Activated CD4-positive, alpha-beta memory T cell treated with anti-CD3 and anti-CD28 coated beads for 36 hours (primary cell): ENCODE measurements at regions not wholly inside any gene's neighbourhood (a gene's known extent, or its start where the extent isn't known, plus 50 kb on each side); places are given as distances from the start of the nearest gene placed in this dataset.

Experiments used
- CTCF ChIA-PET: fragments of 350-600 bp; sonication (Branson Sonifier 250); formaldehyde crosslinking; loops from one replicate; lab custom pipeline; 2021; ENCODE audit warnings: antibody characterized with exemption, inconsistent platforms; lab: Charles Lee
- POLR2A ChIA-PET: fragments of 350-600 bp; sonication (Branson Sonifier 250); formaldehyde crosslinking; loops from one replicate; lab custom pipeline; 2021; ENCODE audit warnings: antibody characterized with exemption; lab: Charles Lee
- DNase-seq: peaks from one replicate; pipeline ENCODE4 v3.0.0-alpha.2; 2020
- H3K27ac Mint-ChIP-seq: one replicate; pipeline ENCODE4 v1.8.0; 2021; ENCODE audit warnings: mixed read lengths
- H3K27me3 Mint-ChIP-seq: one replicate; pipeline ENCODE4 v1.8.0; 2021; ENCODE audit warnings: mixed read lengths
- H3K36me3 Mint-ChIP-seq: one replicate; pipeline ENCODE4 v1.8.0; 2021; ENCODE audit warnings: mixed read lengths
- H3K4me1 Mint-ChIP-seq: one replicate; pipeline ENCODE4 v1.8.0; 2021; ENCODE audit warnings: low read depth, mixed read lengths
- H3K4me3 Mint-ChIP-seq: one replicate; pipeline ENCODE4 v1.8.0; 2021; ENCODE audit warnings: mild to moderate bottlenecking, mixed read lengths
- H3K9me3 Mint-ChIP-seq: one replicate; pipeline ENCODE4 v1.8.0; 2021; ENCODE audit warnings: mixed read lengths
- intact Hi-C: fragments of 100-400 bp; cut with micrococcal nuclease; formaldehyde crosslinking; loops from one replicate; pipeline ENCODE4 v1.15.1; 2023

DNA sequence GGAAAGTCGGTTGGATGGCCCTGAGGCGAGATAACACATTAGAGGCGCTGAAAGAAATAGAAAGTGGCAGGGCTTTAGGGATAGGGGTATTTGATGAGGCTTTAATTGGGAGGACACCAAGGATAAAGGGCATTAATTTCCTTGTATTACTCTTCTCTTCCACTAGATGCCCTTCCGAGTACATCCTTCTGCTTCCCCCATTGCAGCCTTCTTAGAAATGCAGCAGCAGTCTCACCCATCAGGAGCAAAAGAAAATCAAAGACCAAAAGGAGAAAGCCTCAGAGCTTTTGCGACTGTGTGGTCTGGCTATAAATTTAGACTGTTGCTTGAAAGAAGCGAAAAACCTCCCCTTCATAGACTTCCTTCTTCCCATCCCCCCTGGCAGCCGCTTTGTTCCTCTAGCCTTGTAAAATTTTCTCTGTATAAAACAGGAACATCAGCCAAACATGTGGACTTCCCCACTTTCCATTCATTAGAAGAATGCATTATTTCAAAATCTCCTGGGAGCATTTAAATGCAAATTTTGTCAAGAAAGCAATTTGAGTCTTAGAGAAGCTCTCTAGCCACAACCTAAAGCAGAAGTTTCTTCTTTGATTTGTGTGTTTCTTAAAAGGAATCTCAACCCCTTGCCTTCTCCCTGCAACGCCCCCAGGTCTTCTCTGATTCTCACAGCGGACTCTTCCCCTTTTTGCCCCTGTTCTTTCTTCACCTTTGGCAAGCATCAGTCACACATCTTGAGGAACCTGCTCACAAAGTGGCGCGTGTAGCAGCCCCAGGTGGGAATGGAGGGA lies 76.6 kb downstream of the NDUFS5 start:
- CTCF ChIA-PET = interaction anchor here (1.1 to 5.4 kb wide), 5 partner anchors 80 to 307 kb away, joined by 3 to 43 read pairs (median 3); partner anchors contain the start of gene MACF1
- POLR2A ChIA-PET = interaction anchor here (0.7 kb wide), 1 partner anchor 743 kb away, joined by 6 read pairs; no protein-coding TSS in a partner anchor
- Mint-ChIP-seq H3K4me3 (no peak overlapping the region), H3K4me1 (peaks cover 40% of the 10 kb centered on the region), H3K36me3 (no peaks in the 10 kb centered on the region), H3K9me3 (no peaks in the 10 kb centered on the region), H3K27me3 (peaks cover 2% of the 10 kb centered on the region), H3K27ac (no peak overlapping the region)
- intact Hi-C loops = loop anchor here (1.0 to 2.0 kb wide), 3 partner anchors 81 to 156 kb away; no protein-coding TSS in a partner anchor
- peak; percentile 33 for DNase-seq

DNA sequence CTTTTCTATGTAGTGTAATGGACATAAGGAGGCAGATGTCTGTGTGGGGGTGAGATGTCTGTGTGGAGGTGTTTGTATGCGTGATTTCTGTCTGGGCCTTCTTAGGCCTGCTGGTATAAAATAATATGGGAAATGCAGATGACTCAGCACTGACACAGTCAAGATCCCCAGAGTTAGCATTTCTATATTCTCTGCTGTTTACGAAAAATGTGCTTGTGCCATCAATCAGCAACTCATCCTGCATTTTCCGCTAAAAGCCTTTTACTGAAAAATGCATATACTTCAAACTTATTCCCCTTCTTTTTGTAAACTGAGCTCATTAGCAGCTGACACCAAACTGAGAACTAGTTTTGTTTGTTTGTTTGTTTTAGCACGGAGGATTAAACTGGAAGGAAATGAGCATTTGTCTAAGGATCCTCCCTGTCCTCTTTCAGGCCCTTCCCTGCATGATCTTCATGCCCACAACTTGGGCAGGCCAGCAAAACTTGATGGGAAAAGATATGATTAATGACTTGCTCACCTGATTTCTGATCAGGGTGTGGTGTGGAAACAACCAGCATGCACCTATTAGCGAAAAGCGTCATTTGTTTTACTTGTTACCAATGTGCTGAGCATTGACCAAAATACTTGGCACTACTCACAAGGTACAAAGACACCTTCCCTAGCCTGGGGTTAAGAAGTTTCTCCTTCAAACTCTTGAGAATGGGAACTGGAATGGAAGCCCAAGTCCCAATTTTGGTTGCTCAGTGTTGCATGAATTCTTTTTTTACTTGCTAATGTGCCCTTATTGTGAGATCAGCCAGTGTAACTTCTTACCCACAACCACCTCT lies 77.4 kb downstream of the NDUFS5 start:
- no peaks in the 10 kb centered on the region for H3K9me3 Mint-ChIP-seq
- intact Hi-C loops = loop anchor here (2.0 kb wide), 1 partner anchor 155 kb away; no protein-coding TSS in a partner anchor
- peaks cover 2% of the 10 kb centered on the region for H3K27me3 Mint-ChIP-seq
- no peak overlapping the region for H3K27ac Mint-ChIP-seq
- ChIA-PET POLR2A (interaction anchor here (0.7 kb wide), 1 partner anchor 472 kb away, joined by 3 read pairs; no protein-coding TSS in a partner anchor), CTCF (interaction anchor here (0.9 to 1.5 kb wide), 8 partner anchors 11 to 307 kb away, joined by 3 to 7 read pairs (median 4); partner anchors contain the start of gene MACF1)
- H3K4me1 Mint-ChIP-seq = peaks cover 38% of the 10 kb centered on the region
- no peaks in the 10 kb centered on the region for H3K36me3 Mint-ChIP-seq
- DNase-seq = no peak
- H3K4me3 Mint-ChIP-seq = peak overlapping the region; percentile 56

DNA sequence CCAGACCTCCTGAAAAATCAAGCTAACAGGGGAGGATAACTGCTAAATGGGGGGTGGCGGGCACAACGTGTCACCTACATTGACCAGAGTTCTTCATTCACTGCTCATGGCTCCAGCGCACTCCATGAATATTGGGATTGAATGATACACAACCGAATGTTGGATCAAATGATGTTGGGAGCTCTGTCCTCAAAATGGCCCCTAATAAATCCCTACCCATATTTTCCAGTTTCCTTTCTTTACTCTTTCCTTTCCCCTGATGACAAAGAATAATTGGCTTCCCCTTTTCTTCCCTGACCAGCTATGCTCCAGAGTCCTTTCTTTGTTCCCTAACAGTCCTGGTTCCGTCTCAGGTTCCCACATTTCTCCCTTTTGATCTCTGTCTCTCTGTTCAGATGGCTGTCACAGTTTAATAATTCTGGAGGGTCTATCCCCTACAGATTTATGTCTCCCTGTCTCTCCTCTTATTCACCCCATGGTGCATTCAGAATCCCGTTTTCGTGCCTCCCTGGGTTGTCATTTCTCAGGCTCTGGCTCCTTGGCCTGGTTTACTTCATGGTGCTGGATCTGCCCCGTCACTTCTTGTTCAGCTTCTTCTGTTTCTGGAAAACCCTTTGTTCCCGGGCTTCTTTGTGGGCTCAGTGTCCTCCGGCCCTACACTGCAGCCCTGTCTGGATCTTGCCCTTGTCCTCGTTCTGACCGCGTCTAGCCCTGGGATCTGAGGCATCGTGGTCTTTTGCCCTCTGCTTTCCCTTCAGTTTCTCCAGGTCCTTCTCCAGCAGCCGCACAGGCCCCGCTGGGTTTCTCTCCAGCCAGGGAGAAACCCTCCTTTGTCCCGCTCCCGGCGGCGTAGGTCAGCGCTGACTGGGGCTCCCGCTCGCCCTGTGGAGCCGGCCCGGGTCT lies 78.3 kb downstream of the NDUFS5 start:
- CTCF ChIA-PET = interaction anchor here (0.9 to 1.5 kb wide), 6 partner anchors 12 to 306 kb away, joined by 3 to 7 read pairs (median 4); no protein-coding TSS in a partner anchor
- H3K9me3 Mint-ChIP-seq = no peaks in the 10 kb centered on the region

DNA sequence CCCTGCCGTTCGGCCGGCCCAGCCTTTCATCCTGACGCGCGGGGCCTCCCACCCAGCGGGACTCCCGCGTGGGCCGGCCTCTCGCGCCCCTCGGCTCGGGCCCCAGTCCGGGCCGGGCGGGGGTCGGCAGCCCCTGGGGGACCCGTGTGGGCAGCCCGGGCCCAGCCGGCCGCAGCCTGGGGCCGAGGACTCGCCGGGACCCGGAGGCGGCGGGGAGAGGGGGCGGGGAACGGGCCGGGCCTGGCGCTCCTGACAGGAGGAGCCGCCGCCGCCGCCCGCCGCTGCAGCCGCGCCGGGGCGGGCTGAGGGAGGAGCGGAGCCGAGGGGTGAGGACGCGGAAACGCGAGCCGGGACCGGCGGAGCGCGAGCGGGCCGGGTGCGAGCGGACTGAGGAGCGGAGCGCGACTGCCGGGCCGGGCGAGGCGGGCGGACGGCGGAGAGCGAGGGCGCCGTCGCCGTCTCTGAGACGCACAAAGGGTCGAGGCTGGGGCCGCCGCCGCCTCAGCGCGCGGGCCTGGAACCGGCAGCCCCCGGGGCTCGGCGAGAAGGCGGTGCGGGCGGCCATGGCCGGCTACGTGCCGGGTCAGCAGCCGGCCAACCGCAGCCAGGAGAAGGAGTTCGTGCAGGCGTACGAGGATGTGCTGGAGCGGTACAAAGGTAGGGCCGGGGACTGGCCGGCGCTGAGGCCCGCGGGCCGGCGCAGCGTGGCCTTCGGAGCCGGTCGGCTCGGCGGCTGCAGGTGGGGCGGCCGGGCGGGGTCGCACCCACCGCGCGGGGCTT lies 79.1 kb downstream of the NDUFS5 start:
- Mint-ChIP-seq H3K4me1 (peaks cover 38% of the 10 kb centered on the region), H3K27me3 (peaks cover 2% of the 10 kb centered on the region), H3K27ac (no peak overlapping the region), H3K36me3 (no peaks in the 10 kb centered on the region), H3K4me3 (peak overlapping the region; percentile 63), H3K9me3 (no peaks in the 10 kb centered on the region)
- intact Hi-C loops = loop anchor here (5.0 kb wide), 1 partner anchor 292 kb away; no protein-coding TSS in a partner anchor
- CTCF ChIA-PET = interaction anchor here (1.2 to 6.6 kb wide), 5 partner anchors 12 to 153 kb away, joined by 3 to 42 read pairs (median 6); no protein-coding TSS in a partner anchor
- POLR2A ChIA-PET = interaction anchor here (1.0 kb wide), 1 partner anchor 87 kb away, joined by 3 read pairs; no protein-coding TSS in a partner anchor
- peak; percentile 65 for DNase-seq

More for the DNA sequence above, 78.3 kb downstream of the NDUFS5 start:
- Mint-ChIP-seq H3K36me3 (no peaks in the 10 kb centered on the region), H3K27ac (no peak overlapping the region), H3K4me1 (peaks cover 34% of the 10 kb centered on the region), H3K4me3 (peak overlapping the region; percentile 56), H3K27me3 (peaks cover 2% of the 10 kb centered on the region)
- POLR2A ChIA-PET = interaction anchor here (0.7 kb wide), 1 partner anchor 471 kb away, joined by 3 read pairs; no protein-coding TSS in a partner anchor
- no peak for DNase-seq
- intact Hi-C loops = loop anchor here (5.0 kb wide), 1 partner anchor 293 kb away; no protein-coding TSS in a partner anchor

- intact Hi-C loops = loop anchor here (5.0 kb wide), 1 partner anchor 291 kb away; no protein-coding TSS in a partner anchor
- CTCF ChIA-PET = interaction anchor here (0.9 to 6.6 kb wide), 7 partner anchors 7 to 305 kb away, joined by 3 to 42 read pairs (median 6); no protein-coding TSS in a partner anchor
- POLR2A ChIA-PET = interaction anchor here (1.0 to 1.1 kb wide), 2 partner anchors 86 to 467 kb away, joined by 3 read pairs; no protein-coding TSS in a partner anchor
These were observed 80.0 kb downstream of the NDUFS5 start for GRCh38 chr1:39105841-39106765.

DNA sequence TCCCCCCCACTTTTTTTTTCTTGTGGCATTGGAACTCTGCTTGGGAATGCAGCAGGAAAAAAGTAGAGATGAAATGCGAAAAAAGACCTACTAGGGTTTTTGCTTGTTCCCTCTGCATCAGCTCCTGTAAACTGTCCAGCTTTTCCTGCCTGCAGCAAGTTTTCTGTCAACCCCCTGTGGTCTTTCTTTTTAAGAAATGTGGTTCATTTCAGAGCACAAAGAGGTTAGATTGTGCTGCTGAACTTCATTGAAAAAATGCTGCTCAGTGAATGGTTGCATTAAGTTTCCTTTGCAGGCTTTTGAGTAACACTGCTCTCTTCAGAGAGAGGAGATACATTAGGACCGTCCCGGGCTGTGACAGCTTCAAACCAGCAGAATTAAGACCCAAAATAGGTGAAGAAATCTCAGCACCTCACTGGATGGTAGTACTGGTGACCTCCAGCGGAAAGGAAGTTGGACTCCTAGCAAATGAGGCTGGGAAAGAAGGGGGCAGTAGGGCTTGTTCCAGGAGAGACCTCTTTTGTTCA lies 80.7 kb downstream of the NDUFS5 start:
- no peak for DNase-seq
- Mint-ChIP-seq H3K9me3 (no peaks in the 10 kb centered on the region), H3K4me1 (peaks cover 42% of the 10 kb centered on the region), H3K4me3 (no peak overlapping the region), H3K27ac (no peak overlapping the region), H3K27me3 (peaks cover 2% of the 10 kb centered on the region), H3K36me3 (no peaks in the 10 kb centered on the region)
- ChIA-PET POLR2A (interaction anchor here (1.0 to 1.1 kb wide), 2 partner anchors 85 to 466 kb away, joined by 3 read pairs; no protein-coding TSS in a partner anchor), CTCF (interaction anchor here (0.6 to 6.6 kb wide), 9 partner anchors 8 to 469 kb away, joined by 3 to 42 read pairs (median 4); no protein-coding TSS in a partner anchor)
- intact Hi-C loops = loop anchor here (5.0 kb wide), 1 partner anchor 290 kb away; no protein-coding TSS in a partner anchor

More at GRCh38 chr1:39105841-39106765, 80.0 kb downstream of the NDUFS5 start:
- no peaks in the 10 kb centered on the region for H3K36me3 Mint-ChIP-seq
- H3K27ac Mint-ChIP-seq = peak overlapping the region; percentile 51
- H3K4me1 Mint-ChIP-seq = peaks cover 42% of the 10 kb centered on the region
- DNase-seq = peak; percentile 52
- peaks cover 2% of the 10 kb centered on the region for H3K27me3 Mint-ChIP-seq
- H3K4me3 Mint-ChIP-seq = no peak overlapping the region
- H3K9me3 Mint-ChIP-seq = no peaks in the 10 kb centered on the region

GRCh38 chr1:39107341-39108290 lies 81.5 kb downstream of the NDUFS5 start:
- Mint-ChIP-seq H3K36me3 (no peaks in the 10 kb centered on the region), H3K27ac (no peak overlapping the region), H3K27me3 (peaks cover 2% of the 10 kb centered on the region), H3K4me3 (no peak overlapping the region), H3K4me1 (peaks cover 37% of the 10 kb centered on the region), H3K9me3 (no peaks in the 10 kb centered on the region)
- POLR2A ChIA-PET = interaction anchor here (0.6 kb wide), 1 partner anchor 394 kb away, joined by 5 read pairs; no protein-coding TSS in a partner anchor
- CTCF ChIA-PET = interaction anchor here (0.6 to 6.6 kb wide), 7 partner anchors 9 to 468 kb away, joined by 3 to 42 read pairs (median 4); no protein-coding TSS in a partner anchor
- intact Hi-C loops = loop anchor here (5.0 kb wide), 1 partner anchor 290 kb away; no protein-coding TSS in a partner anchor
- no peak for DNase-seq

GRCh38 chr1:39109644-39110043 lies 83.5 kb downstream of the NDUFS5 start:
- POLR2A ChIA-PET = no interaction called here
- Mint-ChIP-seq H3K4me3 (no peak overlapping the region), H3K27me3 (peaks cover 6% of the 10 kb centered on the region), H3K27ac (no peak overlapping the region), H3K9me3 (no peaks in the 10 kb centered on the region), H3K4me1 (peaks cover 17% of the 10 kb centered on the region), H3K36me3 (no peaks in the 10 kb centered on the region)
- CTCF ChIA-PET = interaction anchor here (0.5 to 6.6 kb wide), 4 partner anchors 11 to 82 kb away, joined by 3 to 42 read pairs (median 4); no protein-coding TSS in a partner anchor
- intact Hi-C loops = loop anchor here (5.0 kb wide), 1 partner anchor 288 kb away; no protein-coding TSS in a partner anchor
- DNase-seq = no peak
